Erythroblast (primary cell): ENCODE measurements at regions not wholly inside any gene's neighbourhood (a gene's known extent, or its start where the extent isn't known, plus 50 kb on each side); places are given as distances from the start of the nearest gene placed in this dataset.

Experiments
- GATA1 ChIP-seq: IDR thresholded peaks from 2 replicates; pipeline ENCODE4 v1.6.1; 2011; ENCODE audit warnings: low read depth, mild to moderate bottlenecking, control low read depth, low read length, moderate library complexity
- POLR2A ChIP-seq: IDR thresholded peaks from 2 replicates; pipeline ENCODE4 v1.6.1; 2011; ENCODE audit warnings: mild to moderate bottlenecking, low read length

GRCh38 chr3:87501076-87501475 is 224.7 kb upstream of the POU1F1 start:
- TF ChIP-seq POLR2A (no peak), GATA1 (no peak)
